CD4-positive, alpha-beta T cell treated with Interleukin-15 for 4 hours (primary cell): ENCODE measurements at regions not wholly inside any gene's neighbourhood (a gene's known extent, or its start where the extent isn't known, plus 50 kb on each side); places are given as distances from the start of the nearest gene placed in this dataset.
A peak's percentile ranks its signal among the peaks of the same experiment; 100 is the strongest.

Experiments
- DNase-seq: peaks from one replicate; pipeline ENCODE4 v3.0.0-alpha.2; 2020; ENCODE audit warnings: low spot score

- no peak for DNase-seq
Measured at GRCh38 chr5:168204165-168204564, 87.3 kb upstream of the WWC1 start.

GRCh38 chr5:168207450-168208029 lies 83.9 kb upstream of the WWC1 start:
- no peak for DNase-seq

- DNase-seq: no peak
Measured at GRCh38 chr5:168209244-168209995, 82.0 kb upstream of the WWC1 start.

- no peak for DNase-seq
Measured at GRCh38 chr5:168209997-168210396, 81.4 kb upstream of the WWC1 start.

DNA sequence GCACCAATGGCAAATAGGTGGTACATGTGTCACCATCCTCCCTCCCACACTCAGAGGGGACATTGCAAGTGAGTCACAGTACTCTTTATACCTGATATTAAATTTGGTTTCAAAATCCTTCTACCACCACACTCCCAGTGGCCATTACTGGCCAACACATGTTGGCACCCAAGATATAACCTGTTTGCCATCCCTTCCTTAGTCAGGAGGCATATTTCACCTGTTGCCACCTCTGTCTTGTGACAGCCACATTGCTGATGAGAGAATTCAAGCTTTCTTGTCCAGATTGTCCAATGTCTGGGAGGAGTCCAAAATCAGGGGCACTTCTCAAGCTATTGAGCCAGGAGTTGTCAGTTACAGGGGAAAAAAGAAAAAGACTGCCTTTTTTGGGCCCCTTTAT lies 80.2 kb upstream of the WWC1 start:
- DNase-seq: no peak

- DNase-seq: no peak
Measured at GRCh38 chr5:168211936-168212335, 79.5 kb upstream of the WWC1 start.

- no peak for DNase-seq
Measured at GRCh38 chr5:168214071-168214470, 77.4 kb upstream of the WWC1 start.

DNA sequence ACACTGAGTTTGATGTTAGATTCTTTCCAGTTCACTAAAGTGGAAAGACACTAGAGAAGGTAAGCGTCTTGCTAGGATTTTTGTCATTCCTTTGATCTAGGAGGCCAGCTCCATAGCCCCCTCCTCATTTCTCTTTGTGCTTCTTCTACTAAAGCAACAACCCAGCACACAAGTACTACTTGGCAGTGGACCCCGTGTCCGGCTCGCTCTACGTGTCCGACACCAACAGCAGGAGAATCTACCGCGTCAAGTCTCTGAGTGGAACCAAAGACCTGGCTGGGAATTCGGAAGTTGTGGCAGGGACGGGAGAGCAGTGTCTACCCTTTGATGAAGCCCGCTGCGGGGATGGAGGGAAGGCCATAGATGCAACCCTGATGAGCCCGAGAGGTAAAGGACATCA lies 76.6 kb upstream of the WWC1 start:
- no peak for DNase-seq

- no peak for DNase-seq
Measured at GRCh38 chr5:168215646-168216045, 75.8 kb upstream of the WWC1 start.

DNA sequence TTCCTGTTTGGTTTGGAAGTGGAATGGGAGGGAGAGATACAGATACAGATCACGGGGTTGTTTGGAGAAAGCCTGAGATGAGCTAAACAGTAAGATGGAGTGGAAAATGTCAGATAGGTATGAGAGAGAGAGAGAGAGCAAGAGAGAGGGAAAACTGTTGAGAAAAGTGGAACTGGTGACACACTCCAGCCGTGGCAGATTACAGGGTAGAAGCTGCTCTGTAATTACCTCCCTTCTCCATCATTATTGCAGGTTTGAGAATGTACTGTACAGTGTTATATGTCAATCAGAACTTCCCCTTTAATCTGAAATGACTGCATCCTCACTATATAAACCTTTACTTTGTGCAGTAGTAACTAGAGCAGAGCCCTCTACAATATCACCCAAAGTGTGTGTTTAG lies 74.5 kb upstream of the WWC1 start:
- DNase-seq: no peak

DNA sequence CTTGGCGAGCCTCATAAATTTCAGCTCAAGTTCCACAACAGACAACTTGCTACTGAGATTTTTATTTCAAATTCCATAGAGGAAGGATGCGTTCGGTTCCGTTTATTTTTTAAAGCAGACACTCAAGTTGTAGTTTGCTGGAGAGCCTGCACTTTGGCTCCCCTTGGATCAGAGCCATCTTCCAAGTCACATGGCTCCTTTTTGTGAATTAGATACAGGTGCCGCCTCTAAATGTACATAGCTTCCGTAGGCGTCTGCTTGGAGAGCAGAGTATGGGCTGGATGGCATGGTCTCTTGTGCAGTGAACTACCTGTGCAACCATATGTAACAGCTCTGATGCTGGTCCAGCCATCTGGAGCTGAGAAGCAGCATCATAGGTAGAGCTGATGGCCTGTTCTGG lies 73.9 kb upstream of the WWC1 start:
- DNase-seq: no peak

DNA sequence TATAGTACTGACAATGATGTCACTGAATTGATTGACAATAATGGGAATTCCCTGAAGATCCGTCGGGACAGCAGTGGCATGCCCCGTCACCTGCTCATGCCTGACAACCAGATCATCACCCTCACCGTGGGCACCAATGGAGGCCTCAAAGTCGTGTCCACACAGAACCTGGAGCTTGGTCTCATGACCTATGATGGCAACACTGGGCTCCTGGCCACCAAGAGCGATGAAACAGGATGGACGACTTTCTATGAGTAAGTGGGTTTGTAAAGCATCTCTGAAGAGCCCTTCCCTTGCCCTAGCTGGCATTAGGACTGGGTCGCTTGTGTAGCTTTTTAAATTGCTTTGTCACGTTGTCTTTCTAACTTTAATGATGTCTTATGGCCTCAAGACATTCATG lies 72.7 kb upstream of the WWC1 start:
- DNase-seq: no peak

- peak; percentile 50 for DNase-seq
Measured at GRCh38 chr5:168219515-168220410, 71.7 kb upstream of the WWC1 start.

DNA sequence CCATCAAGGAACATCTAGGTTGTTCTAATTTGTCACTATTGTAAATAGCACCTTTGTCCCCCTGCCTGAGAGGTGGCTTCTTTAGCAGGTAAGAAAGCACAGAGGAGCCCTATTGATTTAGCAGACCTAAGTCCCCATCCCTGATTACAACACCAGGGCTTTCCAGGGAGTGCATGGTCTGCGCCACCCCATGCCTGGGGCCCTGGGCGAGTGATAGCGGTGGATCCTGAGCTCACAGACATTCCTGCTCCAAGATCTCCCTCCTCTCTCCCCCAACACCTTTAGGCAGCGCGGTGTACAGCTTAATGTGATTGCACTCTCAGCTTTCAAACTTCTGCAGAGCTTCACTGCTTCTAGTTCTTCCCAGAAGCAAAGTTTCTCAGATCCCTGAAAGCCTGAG lies 67.4 kb upstream of the WWC1 start:
- DNase-seq: no peak

DNA sequence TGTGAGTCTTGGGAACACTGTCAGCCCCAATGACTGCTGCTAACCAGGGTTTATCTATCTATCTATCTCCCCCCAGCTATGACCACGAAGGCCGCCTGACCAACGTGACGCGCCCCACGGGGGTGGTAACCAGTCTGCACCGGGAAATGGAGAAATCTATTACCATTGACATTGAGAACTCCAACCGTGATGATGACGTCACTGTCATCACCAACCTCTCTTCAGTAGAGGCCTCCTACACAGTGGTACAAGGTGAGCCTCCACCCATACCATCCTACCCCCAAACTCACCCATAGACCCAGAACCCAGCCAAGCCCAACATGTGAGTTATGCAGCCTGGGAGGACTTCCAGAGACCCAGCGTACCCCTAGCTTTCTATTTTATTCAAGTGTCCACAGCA lies 65.4 kb upstream of the WWC1 start:
- DNase-seq: no peak

GRCh38 chr5:168227001-168227400 lies 64.4 kb upstream of the WWC1 start:
- no peak for DNase-seq

DNA sequence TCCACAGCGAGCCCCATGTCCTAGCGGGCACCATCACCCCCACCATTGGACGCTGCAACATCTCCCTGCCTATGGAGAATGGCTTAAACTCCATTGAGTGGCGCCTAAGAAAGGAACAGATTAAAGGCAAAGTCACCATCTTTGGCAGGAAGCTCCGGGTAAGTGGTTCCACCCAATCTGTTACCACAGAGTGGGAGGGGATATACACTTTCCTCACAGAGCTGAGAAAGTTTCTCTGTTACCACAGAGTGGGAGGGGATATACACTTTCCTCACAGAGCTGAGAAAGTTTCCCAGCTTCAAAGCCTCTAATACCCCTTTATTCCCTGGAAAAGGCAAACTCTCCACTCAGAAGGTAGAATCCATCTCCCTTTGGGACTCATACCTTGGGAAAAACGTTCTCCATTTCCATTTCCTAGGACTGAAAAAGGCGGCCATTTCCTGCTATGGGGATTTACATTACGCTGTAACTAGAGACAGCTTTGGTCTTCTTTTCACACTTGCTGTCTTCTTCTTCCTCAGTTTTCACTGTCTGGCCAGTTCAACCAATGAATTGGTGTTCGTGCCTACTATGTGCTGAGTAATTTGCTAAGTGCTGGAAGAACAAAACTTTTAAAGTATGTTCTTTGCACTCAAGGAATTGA lies 63.4 kb upstream of the WWC1 start:
- peak; percentile 2 for DNase-seq

- DNase-seq: no peak
Measured at GRCh38 chr5:168228668-168229067, 62.8 kb upstream of the WWC1 start.

DNA sequence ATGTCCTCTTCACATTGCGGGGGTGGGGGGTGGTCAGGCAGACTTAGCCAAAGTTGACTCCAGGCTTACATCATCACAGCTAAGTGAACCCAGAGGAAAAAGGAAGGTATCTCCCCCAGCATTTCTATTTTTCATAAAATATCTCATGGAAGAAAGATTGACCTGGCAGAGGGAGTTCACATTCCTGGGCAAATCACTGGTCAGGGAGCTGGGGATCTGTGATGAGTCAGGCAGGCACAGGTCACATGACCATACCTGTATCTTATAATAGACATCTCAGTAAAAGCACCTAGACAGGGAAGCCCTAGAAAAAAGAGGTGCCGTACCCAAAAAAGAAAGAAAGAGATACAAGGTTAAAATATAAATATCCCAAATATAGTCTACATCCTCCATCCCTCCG lies 57.3 kb upstream of the WWC1 start:
- no peak for DNase-seq

DNA sequence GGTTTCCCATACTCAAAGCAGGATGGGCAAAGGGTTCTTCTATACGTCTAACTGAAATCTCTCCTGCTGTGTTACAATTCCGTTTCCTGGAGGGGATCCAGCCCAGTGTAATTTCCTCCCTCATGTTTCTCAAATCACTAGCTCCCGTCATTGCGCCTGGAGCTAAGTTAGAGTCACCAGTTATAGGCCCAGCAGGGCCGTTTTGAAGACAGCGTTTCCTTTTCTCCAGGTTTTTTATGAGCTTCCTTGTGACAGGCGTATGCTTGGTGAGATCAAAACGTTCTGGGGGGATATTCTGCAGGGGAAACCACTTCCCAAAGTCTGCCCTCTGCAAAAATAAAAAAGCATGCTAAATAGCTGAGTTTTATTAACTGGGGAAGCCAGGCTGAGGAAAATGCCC lies 53.0 kb upstream of the WWC1 start:
- no peak for DNase-seq

- no peak for DNase-seq
Measured at GRCh38 chr5:168239325-168239724, 52.1 kb upstream of the WWC1 start.
